Inflammatory macrophage treated with lipopolysaccharide for 4 hours (primary cell): ENCODE measurements at regions not wholly inside any gene's neighbourhood (a gene's known extent, or its start where the extent isn't known, plus 50 kb on each side); places are given as distances from the start of the nearest gene placed in this dataset.

Experiments
- DNase-seq: peaks from one replicate; pipeline ENCODE4 v3.0.0-alpha.2; 2020

- DNase-seq, result no peak
Observed at GRCh38 chrX:149992918-149993317, 54.6 kb upstream of the EOLA2 start.

GRCh38 chrX:149993989-149994388 lies 55.7 kb upstream of the EOLA2 start:
- no peak for DNase-seq

GRCh38 chrX:149996515-149996914 lies 58.2 kb upstream of the EOLA2 start:
- no peak for DNase-seq

DNA sequence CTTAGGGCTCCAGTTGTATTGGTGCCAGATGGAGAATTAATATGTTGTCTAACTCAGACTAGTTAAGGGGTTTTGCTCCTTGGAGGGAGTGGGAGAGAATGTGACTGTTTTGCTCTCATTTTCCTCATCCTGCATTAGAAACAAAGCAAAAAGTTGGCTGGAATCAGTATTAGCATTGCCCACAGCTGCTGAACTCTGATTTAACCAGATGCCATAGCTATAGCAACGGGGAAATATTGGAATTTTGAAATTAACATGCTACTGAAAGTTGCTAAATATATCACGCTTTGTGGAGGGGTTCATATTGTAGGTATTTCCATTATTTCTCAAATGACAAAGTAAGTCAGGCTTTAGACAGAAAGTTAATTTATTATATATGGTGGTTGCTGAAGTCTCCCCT lies 66.7 kb upstream of the EOLA2 start:
- peak; percentile 4 for DNase-seq

DNA sequence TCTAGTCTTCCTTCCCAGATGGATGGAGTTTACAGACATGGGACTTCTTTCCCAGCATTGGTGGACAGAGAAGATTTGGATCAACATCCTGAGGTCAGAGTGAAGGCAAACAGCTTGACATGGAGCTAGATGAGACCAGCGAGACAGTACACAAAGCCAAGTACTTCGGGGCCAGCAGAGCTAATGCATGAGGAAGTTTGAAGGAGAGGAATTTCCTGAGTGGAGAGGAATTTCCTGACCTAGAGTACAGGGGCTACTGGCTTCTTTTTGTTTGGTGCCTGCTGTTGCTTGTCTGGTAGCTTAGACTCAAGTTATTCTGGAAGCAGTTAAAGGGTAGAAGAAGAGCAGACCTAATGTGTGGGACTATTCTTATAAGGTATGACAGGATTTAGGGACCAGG lies 69.1 kb upstream of the EOLA2 start:
- DNase-seq, result no peak

- DNase-seq, result no peak
Observed at GRCh38 chrX:150012647-150013381, 74.5 kb upstream of the EOLA2 start.

- no peak for DNase-seq
Observed at GRCh38 chrX:150014525-150014924, 76.2 kb upstream of the EOLA2 start.

- no peak for DNase-seq
Observed at GRCh38 chrX:150017868-150018267, 79.6 kb upstream of the EOLA2 start.

GRCh38 chrX:150018931-150019361 lies 80.7 kb upstream of the EOLA2 start:
- peak; percentile 42 for DNase-seq

DNA sequence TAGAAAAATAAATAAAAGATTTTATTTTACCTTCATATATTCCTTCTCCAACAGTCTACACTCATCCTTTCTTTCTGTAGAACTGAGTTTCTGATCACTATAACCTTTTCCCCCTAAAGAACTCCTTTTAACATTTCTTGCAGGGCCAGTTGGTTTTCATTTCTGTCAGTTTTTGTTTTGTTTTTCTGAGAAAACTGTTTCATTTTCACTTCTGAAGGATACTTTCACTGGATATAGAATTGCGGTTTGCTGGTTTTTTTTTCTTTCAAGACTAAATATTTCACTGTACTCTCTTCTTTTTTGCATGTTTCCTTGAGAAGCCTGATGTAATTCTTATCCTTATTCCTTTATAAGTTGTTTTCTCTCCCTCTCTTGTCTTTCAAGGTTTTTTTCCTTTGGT lies 90.4 kb upstream of the EOLA2 start:
- DNase-seq, result peak; percentile 42

GRCh38 chrX:150032742-150033141 lies 94.5 kb upstream of the EOLA2 start:
- DNase-seq, result no peak

GRCh38 chrX:150034788-150035187 lies 96.5 kb upstream of the EOLA2 start:
- DNase-seq, result no peak

DNA sequence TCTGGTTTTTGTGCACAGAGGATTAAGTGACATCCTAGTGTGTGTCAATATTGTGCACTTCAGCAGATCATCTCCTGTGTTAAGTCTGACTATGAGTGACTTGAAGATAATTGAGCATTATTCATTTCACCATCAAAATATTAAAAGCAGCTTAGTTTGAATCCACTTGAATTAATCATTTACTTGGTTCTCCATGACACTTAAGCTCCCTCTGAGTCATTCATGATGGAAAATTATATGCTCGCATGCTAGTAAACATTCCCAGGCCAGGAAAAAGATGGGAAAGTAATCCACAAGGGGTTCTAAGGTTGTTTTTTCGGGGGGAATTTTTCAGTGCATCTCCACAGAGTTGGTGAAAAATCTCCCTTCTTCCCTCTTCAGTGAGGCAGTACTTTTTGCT lies 97.2 kb upstream of the EOLA2 start:
- no peak for DNase-seq

- DNase-seq, result no peak
Observed at GRCh38 chrX:150036181-150036580, 97.9 kb upstream of the EOLA2 start.

GRCh38 chrX:150036641-150037040 lies 98.3 kb upstream of the EOLA2 start:
- DNase-seq, result no peak

- no peak for DNase-seq
Observed at GRCh38 chrX:150037041-150037440, 98.8 kb upstream of the EOLA2 start.

- no peak for DNase-seq
Observed at GRCh38 chrX:150038315-150038714, 100.0 kb upstream of the EOLA2 start.

GRCh38 chrX:150038986-150039599 lies 100.8 kb upstream of the EOLA2 start:
- no peak for DNase-seq

GRCh38 chrX:150041208-150041607 lies 102.9 kb upstream of the EOLA2 start:
- no peak for DNase-seq

GRCh38 chrX:150044556-150044955 lies 106.3 kb upstream of the EOLA2 start:
- no peak for DNase-seq

- no peak for DNase-seq
Observed at GRCh38 chrX:150047818-150048217, 109.5 kb upstream of the EOLA2 start.

GRCh38 chrX:150049647-150050046 lies 111.4 kb upstream of the EOLA2 start:
- DNase-seq, result no peak

- DNase-seq, result no peak
Observed at GRCh38 chrX:150050387-150050786, 112.1 kb upstream of the EOLA2 start.

- DNase-seq, result no peak
Observed at GRCh38 chrX:150051096-150051495, 112.8 kb upstream of the EOLA2 start.

GRCh38 chrX:150052226-150052625 lies 113.9 kb upstream of the EOLA2 start:
- DNase-seq, result no peak
